ENCODE measurements at regions not wholly inside any gene's neighbourhood (a gene's known extent, or its start where the extent isn't known, plus 50 kb on each side); places are given as distances from the start of the nearest gene placed in this dataset.

GRCh38 chr6:98107801-98108200, 726.6 kb upstream of the POU3F2 start:
- no peak for TF ChIP-seq POLR2A (IDR thresholded peaks at IDR 0.05)
- TF ChIP-seq CTCF (IDR thresholded peaks at IDR 0.05) = no peak
